HG03439 (cell line): ENCODE measurements at regions not wholly inside any gene's neighbourhood (a gene's known extent, or its start where the extent isn't known, plus 50 kb on each side); places are given as distances from the start of the nearest gene placed in this dataset.
"Not testable (repeated sequence)": the region's sequence is repeated elsewhere in the genome, so short reads cannot be mapped to it uniquely, and the experiment has no call there.

Source experiments
- ATAC-seq: cut with Tn5 transposase; IDR thresholded peaks from one replicate; pipeline ENCODE4 v1.9.1; 2021; ENCODE audit warnings: mild to moderate bottlenecking, moderate library complexity; ENCODE audit not compliant: unreplicated experiment

DNA sequence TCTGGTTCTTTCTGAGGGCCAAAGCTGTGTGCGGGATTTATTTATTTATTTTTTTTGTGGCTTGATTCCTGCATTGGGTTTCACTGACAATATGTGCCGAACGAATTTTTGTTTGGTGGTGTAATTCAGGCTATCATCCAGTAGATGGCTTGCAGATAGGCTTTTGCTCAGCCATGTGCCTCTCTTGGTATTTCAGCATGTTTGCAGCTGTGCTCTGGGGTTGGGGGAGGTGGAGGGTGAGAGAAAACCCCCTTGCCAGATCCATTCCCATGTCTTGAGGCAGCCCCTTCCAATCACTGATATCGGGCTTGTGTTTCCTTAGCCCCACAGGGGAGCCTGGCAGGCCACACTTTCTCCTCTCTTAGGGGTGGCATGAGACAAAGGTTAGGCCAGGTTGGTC, 302.4 kb downstream of the PTGER3 start:
- no peak for ATAC-seq

DNA sequence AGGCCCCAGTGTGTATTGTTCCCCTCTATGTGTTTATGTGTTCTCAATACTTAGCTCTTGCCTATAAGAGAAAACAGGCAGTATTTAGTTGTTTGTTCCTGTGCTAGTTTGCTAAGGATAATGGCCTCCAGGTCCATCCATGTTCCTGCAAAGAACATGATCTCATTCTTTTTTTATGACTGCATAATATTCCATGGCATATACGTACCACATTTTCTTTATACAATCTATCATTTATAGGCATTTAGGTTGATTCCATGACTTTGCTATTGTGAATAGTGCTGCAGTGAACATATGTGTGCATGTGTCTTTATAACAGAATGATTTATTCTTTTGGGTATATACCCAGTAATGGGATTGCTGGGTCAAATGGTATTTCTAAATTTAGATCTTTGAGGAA, 301.6 kb downstream of the PTGER3 start:
- ATAC-seq, result not testable (repeated sequence)

DNA sequence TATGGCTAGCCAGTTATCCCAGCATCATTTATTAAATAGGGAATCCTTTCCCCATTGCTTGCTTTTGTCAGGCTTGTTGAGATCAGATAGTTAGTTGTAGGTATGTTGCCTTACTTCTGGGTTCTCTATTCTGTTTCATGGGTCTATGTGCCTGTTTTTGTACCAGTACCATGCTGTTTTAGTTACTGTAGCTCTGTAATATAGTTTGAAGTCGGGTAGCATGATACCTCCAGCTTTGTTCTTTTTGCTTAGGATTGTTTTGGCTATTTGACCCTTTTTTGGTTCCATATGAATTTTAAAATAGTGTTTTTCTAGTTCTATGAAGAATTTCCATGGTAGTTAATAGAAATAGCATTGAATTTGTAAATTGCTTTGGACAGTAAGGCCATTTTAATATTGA, 300.5 kb downstream of the PTGER3 start:
- not testable (repeated sequence) for ATAC-seq

DNA sequence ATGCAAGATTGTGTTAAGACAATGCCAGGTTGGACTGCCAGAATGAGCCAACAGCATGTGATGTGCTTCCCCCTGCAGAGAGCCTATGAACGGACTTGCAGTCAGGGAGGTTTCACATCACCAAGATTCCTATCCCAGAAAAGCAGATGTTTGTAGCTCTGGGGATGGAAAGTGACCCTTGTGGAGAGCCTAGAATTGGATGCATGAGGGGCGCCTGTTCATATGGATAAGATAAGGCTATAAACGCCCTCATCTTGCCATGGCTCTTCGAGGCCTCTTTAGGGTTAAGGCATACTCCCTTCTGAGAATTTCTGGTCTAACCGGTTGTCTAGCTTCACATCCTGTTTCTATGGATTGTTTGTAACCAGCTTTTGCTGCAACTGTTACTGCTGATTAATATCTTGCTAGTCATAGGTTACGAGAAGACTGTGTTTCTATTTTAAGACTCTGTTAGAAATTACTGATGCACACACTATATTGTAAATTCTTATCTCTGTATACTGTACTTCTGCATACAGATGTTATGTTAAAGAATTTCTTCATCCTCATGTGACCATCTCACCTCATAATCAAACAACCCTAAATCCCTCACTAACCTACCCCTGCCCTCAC, 295.8 kb downstream of the PTGER3 start:
- not testable (repeated sequence) for ATAC-seq

DNA sequence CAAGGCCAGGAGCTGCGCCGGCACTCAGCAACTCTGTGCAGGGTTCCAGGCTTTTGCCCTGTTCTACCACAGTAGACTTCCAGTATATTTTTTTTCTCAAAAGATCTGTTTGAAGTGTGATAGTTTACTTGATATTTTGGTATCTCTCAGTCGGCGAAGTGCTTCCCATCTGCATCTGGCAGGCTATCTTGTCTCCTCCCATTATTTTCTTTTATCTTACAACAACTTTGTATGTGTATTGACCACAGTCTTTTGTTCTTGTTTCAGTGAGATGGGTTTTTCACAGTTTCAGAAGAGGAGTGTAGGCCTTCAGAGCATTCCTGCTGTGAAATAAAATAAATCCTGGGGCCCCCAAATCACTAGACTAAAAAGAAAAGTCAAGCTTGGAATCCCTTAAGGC, 292.9 kb downstream of the PTGER3 start:
- no peak for ATAC-seq

DNA sequence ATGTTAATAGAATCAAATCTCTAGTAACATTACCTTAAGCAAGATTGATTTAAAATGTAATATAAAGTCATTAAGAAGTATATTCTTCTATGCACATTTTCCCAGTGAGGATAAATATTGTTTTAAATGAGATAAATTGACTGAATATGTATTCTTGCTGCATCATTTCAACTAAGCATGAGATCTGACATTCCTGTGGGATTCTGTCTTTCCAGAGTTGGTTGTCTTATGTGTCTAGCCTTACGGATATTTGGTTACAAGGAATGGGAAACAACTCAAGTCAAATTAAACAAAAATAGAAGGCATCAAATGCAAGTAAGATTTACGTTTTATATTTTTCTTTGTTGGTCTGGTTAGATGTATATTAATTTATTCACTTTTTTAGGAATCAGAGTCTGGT, 287.5 kb downstream of the PTGER3 start:
- ATAC-seq, result no peak

DNA sequence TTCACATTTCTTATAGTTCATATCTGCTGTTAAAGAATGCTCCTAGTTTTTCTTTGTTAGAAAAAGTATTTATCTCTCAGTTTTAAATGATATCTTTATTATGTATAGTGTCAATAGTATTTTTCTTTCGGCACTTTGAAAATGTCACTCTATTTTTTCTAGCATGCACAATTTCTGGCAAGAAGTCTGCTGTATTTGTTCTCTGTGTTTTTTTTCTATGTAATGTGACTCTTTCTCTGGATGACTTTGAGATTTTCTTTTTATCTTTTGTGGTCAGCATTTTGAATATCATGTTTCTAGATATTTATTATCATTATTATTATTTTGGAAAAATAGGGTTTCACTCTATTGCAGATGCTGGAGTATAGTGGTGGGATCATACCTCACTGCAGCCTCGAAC, 285.2 kb downstream of the PTGER3 start:
- no peak for ATAC-seq

DNA sequence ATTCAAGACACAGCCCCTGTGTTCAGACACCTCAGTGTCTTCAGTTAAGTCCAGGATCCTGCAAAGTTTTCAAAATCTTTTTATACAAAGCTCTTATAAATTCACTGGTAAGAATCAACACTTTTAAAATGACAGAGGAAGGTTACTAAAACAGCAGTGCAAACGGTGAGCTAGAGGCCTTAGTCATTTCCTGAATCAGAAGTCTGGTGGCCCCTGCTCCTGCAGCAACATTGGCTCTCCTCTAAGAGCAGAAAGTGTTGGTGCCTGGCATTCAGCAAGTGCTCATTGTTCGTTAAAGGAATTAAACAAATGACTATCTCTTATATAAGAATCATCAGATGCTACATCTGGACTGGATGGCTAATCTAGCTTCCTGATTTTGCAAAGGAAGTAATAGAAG, 282.9 kb downstream of the PTGER3 start:
- ATAC-seq, result no peak

DNA sequence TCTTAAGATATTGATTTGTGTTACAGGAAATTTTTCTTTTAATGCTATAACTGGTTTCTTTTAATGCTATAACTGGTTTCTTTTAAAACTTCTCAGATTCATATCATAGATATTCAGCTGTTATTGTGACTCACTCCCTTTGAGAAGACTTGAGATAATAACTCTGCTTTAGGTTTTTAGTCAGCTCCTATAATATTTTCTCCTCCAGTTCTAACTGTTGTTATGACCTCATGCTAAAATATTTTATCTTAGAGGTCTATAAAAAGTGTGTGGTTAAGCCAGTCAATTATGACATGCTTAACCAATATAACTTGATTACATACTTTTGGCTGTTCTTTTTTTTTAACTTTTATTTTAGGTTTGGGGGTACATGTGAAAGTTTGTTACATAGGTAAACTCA, 280.2 kb downstream of the PTGER3 start:
- no peak for ATAC-seq

DNA sequence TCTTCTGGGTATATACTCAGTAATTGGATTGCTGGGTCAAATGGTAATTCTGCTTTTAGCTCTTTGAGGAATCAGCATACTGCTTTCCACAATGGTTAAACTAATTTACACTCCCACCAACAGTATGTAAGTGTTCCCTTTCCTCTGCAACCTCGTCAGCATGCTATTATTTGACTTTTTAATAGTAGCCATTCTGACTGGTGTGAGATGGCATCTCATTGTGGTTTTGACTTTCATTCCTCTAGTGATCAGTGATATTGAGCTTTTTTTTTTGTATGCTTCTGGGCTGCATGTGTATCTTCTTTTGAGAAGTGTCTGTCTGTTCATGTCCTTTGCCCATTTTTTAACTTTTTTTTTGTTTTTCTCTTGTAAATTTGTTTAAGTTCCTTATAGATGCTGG, 279.4 kb downstream of the PTGER3 start:
- ATAC-seq, result no peak

DNA sequence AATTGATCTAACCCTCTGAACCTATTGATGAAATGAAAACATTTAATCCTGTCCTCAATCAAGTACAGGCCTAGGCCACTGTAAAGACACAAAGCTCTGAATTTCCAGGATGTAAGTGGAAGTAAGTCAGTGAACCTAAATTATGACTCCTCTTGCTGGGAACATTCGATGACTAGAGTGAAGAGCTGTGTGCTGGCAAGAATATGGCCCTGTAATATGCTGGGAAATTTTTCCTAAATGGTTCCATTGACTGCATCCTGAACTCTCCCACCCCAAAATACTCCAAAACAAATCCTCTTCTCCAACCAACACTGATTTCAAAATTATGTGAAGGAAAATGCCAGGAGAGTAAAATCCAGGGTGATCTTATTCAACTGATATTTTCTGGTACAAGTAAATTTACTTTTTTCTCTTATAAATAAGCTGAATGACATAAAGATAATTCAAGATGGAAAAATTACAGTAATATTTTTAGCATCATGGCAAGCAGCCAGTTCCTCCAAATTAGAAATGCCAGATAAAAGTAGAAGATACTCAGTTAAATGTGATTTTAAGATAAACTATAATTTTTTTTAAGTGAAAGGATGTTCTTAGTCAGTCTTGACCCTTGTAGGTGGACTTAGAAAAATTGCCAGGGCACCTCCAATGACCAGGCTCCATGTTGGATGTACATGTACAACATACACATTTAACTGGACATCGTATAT, 269.4 kb downstream of the PTGER3 start:
- ATAC-seq, result no peak

DNA sequence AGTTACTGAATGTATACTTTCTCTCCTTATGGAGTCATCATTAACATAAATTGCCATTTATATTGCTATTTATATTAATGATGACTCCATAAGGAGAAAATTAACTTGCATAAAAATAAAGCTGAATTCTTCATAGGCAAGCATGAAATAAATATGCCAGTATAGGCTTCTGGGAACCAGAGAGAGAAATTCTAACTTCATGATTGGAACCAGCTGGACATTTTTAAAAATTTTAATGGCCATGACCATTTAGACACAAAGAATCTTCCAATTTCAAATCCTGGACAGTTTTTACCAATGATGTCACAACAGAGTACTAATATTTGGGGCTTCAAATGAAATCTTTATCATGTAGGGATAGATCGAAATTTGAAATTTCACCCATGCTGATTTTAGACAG, 268.7 kb downstream of the PTGER3 start:
- no peak for ATAC-seq

DNA sequence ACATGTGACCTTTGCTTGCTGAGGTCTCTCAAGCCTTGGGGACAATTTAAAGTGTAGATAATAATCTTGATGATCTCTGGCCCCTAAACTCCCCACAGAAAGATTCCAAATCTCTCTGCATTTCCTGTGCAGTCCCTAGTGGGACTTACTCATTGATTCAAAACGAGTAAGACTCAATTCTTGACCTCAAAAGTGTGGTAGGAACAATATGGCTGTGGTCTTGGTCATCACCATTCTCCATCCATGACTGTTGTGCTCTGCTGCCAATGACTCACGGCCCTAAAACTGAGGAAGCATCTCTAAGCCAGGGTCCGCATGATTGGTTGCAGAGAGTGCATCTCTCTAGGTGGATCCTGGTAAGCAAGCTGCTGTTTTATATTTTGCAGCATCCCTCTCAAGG, 268.0 kb downstream of the PTGER3 start:
- ATAC-seq, result no peak

DNA sequence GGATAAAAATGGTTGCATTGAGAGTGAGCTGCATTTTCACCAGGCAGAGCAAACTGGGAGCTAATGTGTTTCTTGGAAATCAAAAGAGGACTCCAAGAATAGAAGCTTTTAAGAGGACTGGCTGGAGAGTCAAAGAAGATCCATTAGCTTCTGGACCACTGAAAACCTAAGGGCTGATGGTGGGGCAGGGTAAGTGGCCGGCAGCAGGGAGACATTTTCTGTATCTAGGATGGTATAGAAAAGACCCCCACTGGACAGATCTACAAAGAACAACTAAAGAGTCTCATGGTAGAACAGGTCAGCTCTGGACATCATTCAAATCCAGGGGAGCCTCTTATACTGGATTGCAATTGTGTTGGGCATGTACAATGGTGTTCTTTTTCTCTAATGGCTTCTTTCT, 262.3 kb downstream of the PTGER3 start:
- ATAC-seq, result no peak

DNA sequence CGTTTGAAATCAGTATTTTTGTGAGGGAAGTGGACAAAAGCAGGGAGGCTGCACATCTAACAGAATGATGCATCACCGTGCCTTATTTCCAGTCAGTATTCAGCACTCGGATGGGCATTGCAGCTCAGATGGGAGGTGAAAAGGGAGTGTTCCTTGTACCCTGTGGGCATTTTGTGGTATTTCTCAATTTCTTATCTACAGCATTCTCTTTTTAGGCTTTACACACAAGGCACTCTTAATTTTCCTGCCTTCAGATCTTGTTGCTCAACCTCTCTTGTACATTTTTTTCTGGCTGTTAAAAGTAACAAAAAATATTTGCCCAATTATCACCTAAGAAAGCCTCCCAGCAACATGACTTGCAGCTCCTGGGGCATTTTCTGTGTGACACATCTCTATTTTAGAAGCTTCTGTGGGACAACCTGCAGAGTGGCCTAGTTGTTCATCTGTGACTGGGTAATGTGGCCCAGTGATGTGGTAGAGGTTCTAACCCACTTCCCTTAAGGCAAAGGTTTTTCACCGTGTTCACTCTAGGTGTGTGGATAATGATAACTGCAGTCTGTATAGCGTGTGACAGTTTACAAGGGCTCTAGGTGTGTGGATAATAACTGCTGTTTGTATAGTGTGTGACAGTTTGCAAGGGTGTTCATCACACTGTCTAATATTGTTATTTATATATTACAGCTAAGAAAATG, 257.2 kb downstream of the PTGER3 start:
- ATAC-seq, result no peak

DNA sequence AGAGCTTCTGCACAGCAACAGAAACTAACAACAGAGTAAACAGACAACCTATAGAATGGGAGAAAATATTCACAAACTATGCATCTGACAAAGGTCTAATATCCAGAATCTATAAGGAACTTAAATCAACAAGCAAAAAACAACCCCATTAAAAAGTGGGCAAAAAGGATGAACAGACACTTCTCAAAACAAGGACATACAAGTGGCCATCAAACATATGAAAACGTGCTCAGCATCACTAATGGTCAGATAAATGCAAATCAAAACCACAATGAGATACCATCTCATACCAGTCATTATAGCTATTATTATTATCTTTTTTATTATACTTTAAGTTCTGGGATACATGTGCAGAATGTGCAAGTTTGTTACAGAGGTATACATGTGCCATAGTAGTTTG, 252.6 kb downstream of the PTGER3 start:
- not testable (repeated sequence) for ATAC-seq

DNA sequence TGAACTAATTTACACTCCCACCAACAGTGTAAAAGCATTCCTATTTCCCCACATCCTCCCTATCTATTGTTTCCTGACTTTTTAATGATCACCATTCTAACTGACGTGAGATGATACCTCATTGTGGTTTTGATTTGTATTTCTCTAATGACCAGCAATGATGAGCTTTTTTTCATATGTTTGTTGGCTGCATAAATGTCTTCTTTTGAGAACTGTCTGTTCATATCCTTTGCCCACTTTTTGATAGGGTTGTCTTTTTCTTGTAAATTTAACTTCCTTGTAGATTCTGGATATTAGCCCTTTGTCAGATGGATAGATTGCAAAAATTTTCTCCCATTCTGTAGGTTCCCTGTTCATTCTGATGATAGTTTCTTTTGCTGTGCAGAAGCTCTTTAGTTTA, 251.3 kb downstream of the PTGER3 start:
- ATAC-seq, result not testable (repeated sequence)

DNA sequence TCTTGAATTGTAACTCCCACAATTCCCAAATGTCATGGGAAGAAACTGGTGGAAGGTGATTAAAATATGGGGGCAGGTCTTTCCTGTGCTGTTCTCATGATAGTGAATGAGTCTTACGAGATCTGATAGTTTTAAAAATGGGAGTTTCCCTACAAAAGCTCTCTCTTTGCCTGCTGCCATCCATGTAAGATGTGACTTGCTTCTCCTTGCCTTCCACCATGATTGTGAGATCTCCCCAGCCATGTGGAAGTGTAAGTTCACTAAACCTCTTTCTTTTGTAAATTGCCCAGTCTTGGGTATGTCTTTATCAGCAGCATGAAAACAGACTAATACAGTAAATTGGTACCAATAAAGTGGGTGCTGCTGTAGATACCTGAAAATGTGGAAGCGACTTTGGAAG, 245.0 kb downstream of the PTGER3 start:
- not testable (repeated sequence) for ATAC-seq

DNA sequence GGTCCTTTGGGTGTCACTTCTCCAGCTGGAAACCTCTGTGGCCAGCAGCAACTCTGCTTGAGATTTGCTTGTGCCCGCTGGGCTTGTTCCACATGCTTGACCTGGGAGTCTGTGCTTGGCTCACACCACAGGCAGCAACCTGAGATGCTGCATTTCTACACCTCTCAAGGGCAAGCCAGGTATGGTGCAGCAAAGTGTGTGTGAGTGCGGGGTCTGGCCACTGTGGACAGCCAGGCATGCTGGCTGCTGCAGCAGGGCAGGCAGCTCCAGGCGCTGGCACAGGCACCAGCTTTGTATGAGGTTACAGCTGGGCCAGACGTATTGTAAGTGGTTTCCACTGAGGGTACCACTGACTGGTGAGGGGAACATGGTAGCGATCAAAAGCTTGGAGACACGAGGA, 242.0 kb downstream of the PTGER3 start:
- no peak for ATAC-seq

DNA sequence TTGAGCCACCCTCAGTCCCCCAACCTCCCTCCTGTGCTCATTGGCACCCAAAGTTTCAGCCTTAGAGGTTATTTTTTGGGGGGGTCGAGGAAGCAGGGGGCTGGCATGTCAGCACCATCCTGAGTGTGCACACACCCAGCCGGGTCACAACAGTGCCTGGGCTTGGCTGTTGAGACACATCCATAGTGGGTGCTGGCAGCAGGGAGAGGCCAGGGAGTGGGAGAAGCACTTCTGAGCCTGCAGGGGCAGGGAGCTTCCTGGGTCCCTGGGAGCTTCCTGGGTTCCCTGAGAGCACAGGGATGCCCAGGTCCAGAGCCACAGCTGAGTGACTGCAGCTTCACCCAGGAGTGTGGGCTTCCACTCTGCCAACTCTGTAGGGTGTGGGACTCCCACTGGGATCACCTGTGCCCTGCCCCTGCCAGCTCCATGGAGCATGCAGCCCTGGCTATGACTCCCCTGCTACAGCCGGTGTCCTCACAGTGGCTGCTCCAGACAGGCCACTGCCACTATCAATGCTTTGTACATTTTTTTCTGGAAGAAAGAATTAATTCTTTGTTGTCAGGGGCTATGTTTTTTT, 240.4 kb downstream of the PTGER3 start:
- no peak for ATAC-seq

DNA sequence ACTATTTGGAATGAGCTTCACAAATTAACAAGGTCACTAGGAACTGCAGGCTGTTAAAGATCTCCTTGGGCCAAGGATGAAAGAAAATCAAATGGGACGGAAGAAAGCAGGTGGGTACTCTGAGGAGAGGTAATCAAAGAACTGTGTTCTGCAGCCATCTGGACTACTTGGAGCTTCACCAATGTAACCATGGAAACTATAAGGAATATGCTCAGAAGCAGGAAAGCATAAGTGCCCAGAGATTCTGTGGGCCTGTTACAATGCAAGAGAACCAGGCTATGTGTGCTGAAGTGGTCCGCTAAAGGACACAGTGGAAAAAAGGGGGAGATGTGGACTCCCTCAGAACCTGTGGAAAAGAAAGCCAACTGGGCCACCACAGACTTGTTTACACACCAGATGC, 238.5 kb downstream of the PTGER3 start:
- ATAC-seq, result no peak

DNA sequence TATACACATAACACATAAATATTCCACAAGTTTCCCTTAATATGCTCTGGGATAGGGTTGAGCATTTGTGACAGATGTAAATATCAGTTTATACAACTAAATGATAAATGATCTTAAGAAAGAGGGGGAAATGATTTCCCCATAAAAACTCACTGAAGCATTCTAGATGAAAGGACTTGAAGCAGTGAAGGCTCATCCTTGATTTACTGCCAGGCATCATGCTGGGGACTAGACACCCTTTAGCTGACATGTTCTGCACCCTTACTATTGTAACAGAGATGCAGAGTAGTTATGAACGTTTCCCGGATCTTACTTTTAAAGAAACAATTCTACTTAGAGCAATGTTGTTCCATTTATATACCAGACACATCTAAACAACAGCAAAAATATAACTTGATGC, 235.8 kb downstream of the PTGER3 start:
- no peak for ATAC-seq
